AG09309 (cell line): ENCODE measurements at regions not wholly inside any gene's neighbourhood (a gene's known extent, or its start where the extent isn't known, plus 50 kb on each side); places are given as distances from the start of the nearest gene placed in this dataset.

Experiments used
- DNase-seq: peaks from one replicate; pipeline ENCODE4 v3.0.0-alpha.2; 2010; ENCODE audit warnings: low read depth
- H3K4me3 ChIP-seq: 2 replicates; pipeline ENCODE4 v1.5.1; 2011; ENCODE audit warnings: mild to moderate bottlenecking, low read depth, low read length, moderate library complexity; ENCODE audit not compliant: control insufficient read depth
- TF ChIP-seq, protein P1 (sequence below): IDR thresholded peaks from 2 replicates; pipeline ENCODE4 v1.5.1; 2011; ENCODE audit warnings: mild to moderate bottlenecking, low read depth, low read length, inconsistent platforms; ENCODE audit not compliant: insufficient read depth, control insufficient read depth; ENCODE audit errors: missing control alignments

DNA sequence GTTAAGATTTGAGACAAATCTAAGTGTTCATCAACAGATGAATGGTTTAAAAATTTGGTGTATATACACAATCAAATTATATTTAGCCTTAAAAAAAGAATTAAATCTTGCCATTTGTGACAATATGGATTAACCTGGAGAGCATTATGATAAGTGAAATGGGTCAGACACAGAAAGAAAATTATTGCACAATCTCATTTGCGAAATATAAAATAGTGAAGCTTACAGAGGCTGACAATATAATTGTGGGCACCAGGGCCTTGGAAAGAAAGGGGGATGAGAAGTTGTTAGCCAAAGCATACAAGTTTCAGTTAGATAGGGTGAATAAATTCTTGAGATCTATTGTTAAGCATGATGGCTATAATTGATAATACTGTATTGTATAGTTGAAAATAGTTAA lies 883.0 kb downstream of the TECRL start:
- H3K4me3 ChIP-seq: no peak overlapping the region
- no peak for DNase-seq
- TF ChIP-seq, protein P1, sequence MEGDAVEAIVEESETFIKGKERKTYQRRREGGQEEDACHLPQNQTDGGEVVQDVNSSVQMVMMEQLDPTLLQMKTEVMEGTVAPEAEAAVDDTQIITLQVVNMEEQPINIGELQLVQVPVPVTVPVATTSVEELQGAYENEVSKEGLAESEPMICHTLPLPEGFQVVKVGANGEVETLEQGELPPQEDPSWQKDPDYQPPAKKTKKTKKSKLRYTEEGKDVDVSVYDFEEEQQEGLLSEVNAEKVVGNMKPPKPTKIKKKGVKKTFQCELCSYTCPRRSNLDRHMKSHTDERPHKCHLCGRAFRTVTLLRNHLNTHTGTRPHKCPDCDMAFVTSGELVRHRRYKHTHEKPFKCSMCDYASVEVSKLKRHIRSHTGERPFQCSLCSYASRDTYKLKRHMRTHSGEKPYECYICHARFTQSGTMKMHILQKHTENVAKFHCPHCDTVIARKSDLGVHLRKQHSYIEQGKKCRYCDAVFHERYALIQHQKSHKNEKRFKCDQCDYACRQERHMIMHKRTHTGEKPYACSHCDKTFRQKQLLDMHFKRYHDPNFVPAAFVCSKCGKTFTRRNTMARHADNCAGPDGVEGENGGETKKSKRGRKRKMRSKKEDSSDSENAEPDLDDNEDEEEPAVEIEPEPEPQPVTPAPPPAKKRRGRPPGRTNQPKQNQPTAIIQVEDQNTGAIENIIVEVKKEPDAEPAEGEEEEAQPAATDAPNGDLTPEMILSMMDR: no peak

- no peak overlapping the region for H3K4me3 ChIP-seq
- DNase-seq: no peak
- TF ChIP-seq, protein P1: no peak
Measured at GRCh38 chr4:63524764-63525163, 884.5 kb downstream of the TECRL start.

DNA sequence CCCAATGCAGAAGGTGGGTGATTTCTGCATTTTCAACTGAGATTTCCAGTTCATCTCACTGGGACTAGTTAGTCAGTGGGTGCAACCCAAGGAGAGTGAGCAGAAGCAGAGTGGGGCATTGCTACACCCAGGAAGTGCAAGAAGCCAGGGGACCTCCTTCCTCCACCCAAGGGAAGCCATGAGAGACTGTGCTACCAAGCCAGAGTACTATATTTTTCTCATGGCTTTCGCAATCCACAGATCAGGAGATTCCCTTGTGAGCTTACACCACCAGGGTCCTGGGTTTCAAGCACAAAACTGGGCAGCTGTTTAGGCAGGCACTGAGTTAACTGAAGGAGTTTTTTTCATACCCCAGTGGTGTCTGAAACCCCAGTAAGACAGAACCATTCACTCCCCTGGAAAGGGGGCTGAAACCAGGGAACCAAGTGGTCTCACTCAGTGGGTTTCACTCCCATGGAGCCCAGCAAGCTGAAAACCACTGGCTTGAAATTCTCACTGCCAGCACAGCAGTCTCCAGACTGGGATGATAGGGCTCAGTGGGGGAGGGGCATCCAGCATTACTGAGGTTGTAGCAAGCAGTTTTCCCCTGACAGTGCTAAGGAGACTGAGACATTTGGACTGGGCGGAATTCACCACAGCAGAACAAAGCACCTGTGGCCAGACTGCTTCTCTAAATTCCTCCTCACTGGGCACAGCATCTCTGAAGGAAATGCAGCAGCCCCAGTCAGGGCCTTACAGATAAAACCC lies 903.4 kb downstream of the TECRL start:
- TF ChIP-seq, protein P1: no peak
- no peak overlapping the region for H3K4me3 ChIP-seq
- no peak for DNase-seq

DNA sequence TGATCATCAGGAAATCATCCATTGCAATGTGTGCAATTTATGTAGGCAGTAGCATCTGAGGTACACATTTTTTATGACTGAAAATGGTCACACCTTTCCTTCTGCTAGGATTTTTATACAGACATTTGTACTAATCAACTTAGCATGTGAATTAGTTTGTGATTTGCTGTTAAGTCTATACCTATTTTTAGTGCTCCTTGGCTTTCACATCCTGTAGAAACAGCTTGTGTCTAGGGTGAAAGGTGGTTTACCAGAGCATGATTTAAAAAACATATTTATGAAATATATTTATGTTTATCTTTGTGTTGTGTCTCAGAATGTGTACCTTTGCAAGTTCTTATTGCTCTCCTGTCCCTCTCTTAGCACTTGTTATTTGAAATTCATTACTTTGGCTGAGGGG lies 916.0 kb downstream of the TECRL start:
- no peak overlapping the region for H3K4me3 ChIP-seq
- TF ChIP-seq, protein P1: no peak
- DNase-seq: no peak

DNA sequence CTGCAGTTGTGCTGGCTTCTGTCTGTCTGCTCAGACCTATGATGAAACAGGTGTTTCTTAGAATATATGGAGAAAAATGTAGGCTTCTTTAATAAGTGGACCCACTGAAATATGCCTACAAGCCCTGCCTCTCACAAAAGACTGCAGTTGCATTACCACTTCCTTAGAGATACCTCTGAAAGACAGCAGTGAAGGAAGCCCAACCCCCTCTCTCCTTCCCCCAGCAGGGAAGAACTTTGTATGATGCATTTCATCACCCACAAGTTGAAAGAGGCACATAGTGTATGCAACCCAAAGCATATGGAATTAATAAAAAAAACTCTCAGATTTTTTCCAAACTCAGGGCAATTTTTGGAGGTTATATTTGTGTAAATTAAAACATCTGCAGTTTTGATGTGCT lies 916.7 kb downstream of the TECRL start:
- TF ChIP-seq, protein P1: no peak
- no peak for DNase-seq
- H3K4me3 ChIP-seq: no peak overlapping the region

DNA sequence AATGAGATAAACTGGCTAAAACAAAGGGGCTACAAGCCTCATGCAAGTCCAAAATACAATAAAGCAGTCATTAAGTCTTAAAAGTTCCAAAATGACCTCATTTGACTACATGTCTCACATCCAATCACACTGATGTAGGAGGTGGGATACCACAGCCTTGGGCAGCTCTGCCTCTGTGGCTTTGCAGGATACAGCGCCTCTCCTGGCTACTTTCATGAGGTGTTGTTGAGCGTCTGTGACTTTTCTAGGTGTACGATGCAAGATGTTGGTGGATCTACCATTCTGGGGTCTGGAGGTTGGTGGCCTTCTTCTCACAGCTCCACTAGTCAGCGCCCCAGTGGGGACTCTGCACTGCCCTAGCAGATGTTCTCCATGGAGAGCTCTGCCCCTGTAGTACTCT lies 944.9 kb downstream of the TECRL start:
- TF ChIP-seq, protein P1: no peak
- H3K4me3 ChIP-seq: no peak overlapping the region
- no peak for DNase-seq
